Endothelial cell (in vitro differentiated cells): ENCODE measurements at regions not wholly inside any gene's neighbourhood (a gene's known extent, or its start where the extent isn't known, plus 50 kb on each side); places are given as distances from the start of the nearest gene placed in this dataset.

Experiments
- DNase-seq: peaks from one replicate; pipeline ENCODE4 v3.0.0; 2021; ENCODE audit warnings: low spot score
- H3K27ac Mint-ChIP-seq: one replicate; pipeline ENCODE4 v1.8.0; 2021; ENCODE audit warnings: mixed read lengths, inconsistent platforms; ENCODE audit not compliant: unreplicated experiment
- H3K27me3 Mint-ChIP-seq: one replicate; pipeline ENCODE4 v1.8.0; 2021; ENCODE audit warnings: mild to moderate bottlenecking, moderate library complexity, mixed read lengths, inconsistent platforms; ENCODE audit not compliant: unreplicated experiment
- H3K36me3 Mint-ChIP-seq: one replicate; pipeline ENCODE4 v1.8.0; 2021; ENCODE audit warnings: mild to moderate bottlenecking, low read depth, mixed read lengths, inconsistent platforms; ENCODE audit not compliant: unreplicated experiment
- H3K4me1 Mint-ChIP-seq: one replicate; pipeline ENCODE4 v1.8.0; 2021; ENCODE audit warnings: mild to moderate bottlenecking, mixed read lengths, inconsistent platforms; ENCODE audit not compliant: unreplicated experiment
- H3K4me3 Mint-ChIP-seq: one replicate; pipeline ENCODE4 v1.8.0; 2021; ENCODE audit warnings: mild to moderate bottlenecking, mixed read lengths, inconsistent platforms; ENCODE audit not compliant: unreplicated experiment
- H3K9me3 Mint-ChIP-seq: one replicate; pipeline ENCODE4 v1.8.0; 2021; ENCODE audit warnings: mixed read lengths, inconsistent platforms; ENCODE audit not compliant: unreplicated experiment
- TF ChIP-seq, protein P1 (sequence below): fragments of 200-600 bp; sonication (generic); IDR thresholded peaks from one replicate; pipeline ENCODE4 v1.5.0; 2021; ENCODE audit warnings: antibody characterized with exemption; ENCODE audit not compliant: unreplicated experiment

DNA sequence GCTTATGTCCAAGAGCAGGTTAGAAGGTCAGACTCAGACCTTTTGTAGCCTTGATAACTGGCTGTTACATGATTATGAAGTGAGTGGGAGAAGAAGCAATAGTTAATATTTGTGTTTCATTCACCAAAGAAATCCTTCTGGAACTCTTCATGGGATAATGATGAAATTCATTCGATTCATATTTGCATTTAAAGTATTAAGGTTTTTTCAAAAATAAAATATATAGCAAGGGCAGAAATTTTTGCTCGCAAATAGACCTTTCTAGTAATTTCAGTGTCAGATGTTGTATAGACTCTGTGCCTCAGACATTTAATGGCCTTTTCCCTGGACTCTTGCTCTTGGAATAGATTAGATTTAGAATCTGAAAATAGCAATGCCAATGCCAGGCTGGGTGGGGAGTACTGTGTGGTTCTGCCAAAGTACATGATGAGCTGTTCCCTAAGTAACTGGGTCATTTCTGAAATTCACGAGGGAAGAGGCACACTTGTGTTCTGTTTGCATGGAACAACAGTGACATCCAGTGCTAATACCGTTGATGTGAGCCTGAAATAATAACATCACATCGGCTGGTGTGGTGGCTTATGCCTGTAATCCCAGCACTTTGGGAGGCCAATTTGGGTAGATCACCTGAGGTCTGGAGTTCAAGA is 119.2 kb downstream of the MBL2 start:
- no peaks in the 10 kb centered on the region for H3K27me3 Mint-ChIP-seq
- no peak overlapping the region for H3K27ac Mint-ChIP-seq
- no peak for DNase-seq
- TF ChIP-seq, protein P1, sequence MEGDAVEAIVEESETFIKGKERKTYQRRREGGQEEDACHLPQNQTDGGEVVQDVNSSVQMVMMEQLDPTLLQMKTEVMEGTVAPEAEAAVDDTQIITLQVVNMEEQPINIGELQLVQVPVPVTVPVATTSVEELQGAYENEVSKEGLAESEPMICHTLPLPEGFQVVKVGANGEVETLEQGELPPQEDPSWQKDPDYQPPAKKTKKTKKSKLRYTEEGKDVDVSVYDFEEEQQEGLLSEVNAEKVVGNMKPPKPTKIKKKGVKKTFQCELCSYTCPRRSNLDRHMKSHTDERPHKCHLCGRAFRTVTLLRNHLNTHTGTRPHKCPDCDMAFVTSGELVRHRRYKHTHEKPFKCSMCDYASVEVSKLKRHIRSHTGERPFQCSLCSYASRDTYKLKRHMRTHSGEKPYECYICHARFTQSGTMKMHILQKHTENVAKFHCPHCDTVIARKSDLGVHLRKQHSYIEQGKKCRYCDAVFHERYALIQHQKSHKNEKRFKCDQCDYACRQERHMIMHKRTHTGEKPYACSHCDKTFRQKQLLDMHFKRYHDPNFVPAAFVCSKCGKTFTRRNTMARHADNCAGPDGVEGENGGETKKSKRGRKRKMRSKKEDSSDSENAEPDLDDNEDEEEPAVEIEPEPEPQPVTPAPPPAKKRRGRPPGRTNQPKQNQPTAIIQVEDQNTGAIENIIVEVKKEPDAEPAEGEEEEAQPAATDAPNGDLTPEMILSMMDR, result no peak
- no peak overlapping the region for H3K4me3 Mint-ChIP-seq
- H3K4me1 Mint-ChIP-seq, result no peaks in the 10 kb centered on the region
- no peaks in the 10 kb centered on the region for H3K36me3 Mint-ChIP-seq
- H3K9me3 Mint-ChIP-seq, result no peaks in the 10 kb centered on the region

DNA sequence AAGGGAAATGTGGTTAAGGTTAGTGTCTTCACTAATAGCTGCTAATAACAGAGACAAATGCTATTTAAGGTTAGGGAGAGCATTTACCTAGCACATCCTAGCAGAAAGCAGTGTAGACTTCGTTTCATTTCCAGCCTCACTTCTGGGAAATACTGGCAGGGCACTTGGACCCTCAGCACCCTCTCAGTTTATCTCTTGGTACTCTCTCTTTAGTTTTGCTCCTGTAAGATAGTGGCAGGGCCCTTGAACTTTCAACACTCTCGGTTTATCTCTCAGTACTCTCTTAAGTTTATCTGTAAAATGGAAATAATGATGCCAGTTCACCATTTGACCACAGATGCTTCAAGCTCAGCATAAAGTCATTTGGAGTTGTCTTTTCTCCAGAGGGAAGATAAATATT is 118.4 kb downstream of the MBL2 start:
- TF ChIP-seq, protein P1, result no peak
- H3K4me1 Mint-ChIP-seq, result no peaks in the 10 kb centered on the region

DNA sequence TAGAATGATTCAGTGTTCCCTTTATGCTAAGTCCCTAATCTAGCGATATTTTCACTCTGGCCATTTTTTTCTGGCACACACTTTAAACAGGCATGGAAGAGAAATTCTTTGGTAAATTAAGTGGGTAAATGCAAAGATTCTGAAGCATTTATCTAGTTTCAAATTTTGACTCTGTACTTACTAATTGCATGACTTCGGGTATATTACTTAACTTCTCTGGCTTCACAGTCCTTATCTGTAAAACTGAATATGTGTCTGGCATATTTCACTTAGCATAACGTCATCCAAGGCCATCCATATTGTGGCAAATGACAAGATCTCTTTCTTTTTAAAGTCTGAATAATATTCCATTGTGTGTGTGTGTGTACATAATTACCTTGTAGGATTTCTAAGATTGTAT is 114.5 kb downstream of the MBL2 start:
- TF ChIP-seq, protein P1, result no peak
- Mint-ChIP-seq H3K27ac (no peak overlapping the region), H3K9me3 (no peaks in the 10 kb centered on the region), H3K4me3 (no peak overlapping the region), H3K36me3 (no peaks in the 10 kb centered on the region), H3K4me1 (no peaks in the 10 kb centered on the region), H3K27me3 (no peaks in the 10 kb centered on the region)
- no peak for DNase-seq

More for the DNA sequence above, 118.4 kb downstream of the MBL2 start:
- Mint-ChIP-seq H3K27me3 (no peaks in the 10 kb centered on the region), H3K36me3 (no peaks in the 10 kb centered on the region), H3K27ac (no peak overlapping the region), H3K4me3 (no peak overlapping the region), H3K9me3 (no peaks in the 10 kb centered on the region)
- no peak for DNase-seq

DNA sequence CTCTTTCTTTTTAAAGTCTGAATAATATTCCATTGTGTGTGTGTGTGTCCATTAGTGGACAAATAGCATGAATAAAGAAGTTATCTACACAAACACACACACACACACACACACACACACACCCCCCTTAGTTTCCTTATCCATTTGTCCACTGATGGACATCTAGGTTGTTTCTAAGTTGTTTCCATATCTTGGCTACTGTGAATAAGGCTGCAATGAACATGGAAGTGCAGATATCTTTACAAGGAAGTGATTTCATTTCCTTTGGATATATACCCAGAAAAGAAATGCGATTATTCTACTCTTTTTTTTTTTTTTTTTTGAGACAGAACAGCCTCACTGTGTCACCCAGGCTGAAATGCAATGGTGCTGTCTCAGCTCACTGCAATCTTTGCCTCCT is 113.5 kb downstream of the MBL2 start:
- Mint-ChIP-seq H3K4me1 (no peaks in the 10 kb centered on the region), H3K36me3 (no peaks in the 10 kb centered on the region), H3K27ac (no peak overlapping the region), H3K4me3 (no peak overlapping the region), H3K9me3 (no peaks in the 10 kb centered on the region), H3K27me3 (no peaks in the 10 kb centered on the region)
- no peak for DNase-seq
- TF ChIP-seq, protein P1, result no peak

DNA sequence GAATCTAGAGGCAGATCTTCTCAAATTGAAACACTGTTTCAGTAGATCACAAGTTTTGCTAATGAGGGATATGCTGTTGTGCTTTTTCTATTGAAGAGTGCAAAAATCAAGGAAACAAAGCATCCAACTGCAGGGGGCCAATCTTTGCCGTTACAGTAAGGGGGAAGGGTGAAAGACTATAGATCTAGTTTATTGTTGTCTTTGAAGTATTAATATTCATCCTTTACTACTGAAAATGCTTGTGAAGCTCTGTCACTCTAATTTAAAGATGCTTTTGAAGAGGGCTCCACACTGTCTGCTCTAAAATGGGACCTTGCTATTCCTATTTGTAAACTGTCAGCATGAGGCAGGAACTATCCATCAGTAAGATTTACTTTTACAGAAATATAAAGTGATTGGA is 110.3 kb downstream of the MBL2 start:
- no peak overlapping the region for H3K27ac Mint-ChIP-seq
- TF ChIP-seq, protein P1, result no peak

More for the DNA sequence above, 110.3 kb downstream of the MBL2 start:
- Mint-ChIP-seq H3K4me3 (no peak overlapping the region), H3K27me3 (no peaks in the 10 kb centered on the region), H3K4me1 (no peaks in the 10 kb centered on the region), H3K9me3 (peaks cover 5% of the 10 kb centered on the region), H3K36me3 (no peaks in the 10 kb centered on the region)
- no peak for DNase-seq
